ENCODE measurements at regions not wholly inside any gene's neighbourhood (a gene's known extent, or its start where the extent isn't known, plus 50 kb on each side); places are given as distances from the start of the nearest gene placed in this dataset.

DNA sequence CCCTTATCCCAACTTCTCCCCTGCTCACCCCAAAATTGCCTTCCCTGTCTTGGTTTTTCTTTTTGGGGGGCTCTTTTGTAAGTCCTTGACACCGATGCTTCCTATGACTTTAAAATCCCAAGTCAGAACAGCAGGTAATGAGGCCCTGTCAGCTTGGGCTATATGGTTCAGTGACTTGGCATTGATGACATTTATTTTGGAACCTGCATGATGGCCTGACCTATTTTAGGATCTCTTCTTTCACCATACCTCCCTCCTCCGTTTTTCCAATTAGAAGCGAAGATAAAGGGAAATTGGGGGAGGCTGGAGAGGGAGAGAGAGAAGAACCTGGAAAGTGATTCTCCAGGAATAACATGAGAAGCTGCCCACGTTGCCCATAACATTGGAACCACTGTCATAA lies 424.9 kb upstream of the AUTS2 start:
- TF ChIP-seq, protein P1, sequence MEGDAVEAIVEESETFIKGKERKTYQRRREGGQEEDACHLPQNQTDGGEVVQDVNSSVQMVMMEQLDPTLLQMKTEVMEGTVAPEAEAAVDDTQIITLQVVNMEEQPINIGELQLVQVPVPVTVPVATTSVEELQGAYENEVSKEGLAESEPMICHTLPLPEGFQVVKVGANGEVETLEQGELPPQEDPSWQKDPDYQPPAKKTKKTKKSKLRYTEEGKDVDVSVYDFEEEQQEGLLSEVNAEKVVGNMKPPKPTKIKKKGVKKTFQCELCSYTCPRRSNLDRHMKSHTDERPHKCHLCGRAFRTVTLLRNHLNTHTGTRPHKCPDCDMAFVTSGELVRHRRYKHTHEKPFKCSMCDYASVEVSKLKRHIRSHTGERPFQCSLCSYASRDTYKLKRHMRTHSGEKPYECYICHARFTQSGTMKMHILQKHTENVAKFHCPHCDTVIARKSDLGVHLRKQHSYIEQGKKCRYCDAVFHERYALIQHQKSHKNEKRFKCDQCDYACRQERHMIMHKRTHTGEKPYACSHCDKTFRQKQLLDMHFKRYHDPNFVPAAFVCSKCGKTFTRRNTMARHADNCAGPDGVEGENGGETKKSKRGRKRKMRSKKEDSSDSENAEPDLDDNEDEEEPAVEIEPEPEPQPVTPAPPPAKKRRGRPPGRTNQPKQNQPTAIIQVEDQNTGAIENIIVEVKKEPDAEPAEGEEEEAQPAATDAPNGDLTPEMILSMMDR (IDR thresholded peaks at IDR 0.05 in 4 of 5, conservative IDR thresholded peaks at IDR 0.05 in 1 of 5): no peak
- TF ChIP-seq POLR2A (IDR thresholded peaks at IDR 0.05): no peak

Measured in gastrocnemius medialis (tissue), 4 donors.